CD4-positive, alpha-beta memory T cell (primary cell): ENCODE measurements at regions not wholly inside any gene's neighbourhood (a gene's known extent, or its start where the extent isn't known, plus 50 kb on each side); places are given as distances from the start of the nearest gene placed in this dataset.
A peak's percentile ranks its signal among the peaks of the same experiment; 100 is the strongest.

Experiments
- CTCF ChIA-PET: fragments of 350-600 bp; sonication (Branson Sonifier 250); formaldehyde crosslinking; loops from one replicate; lab custom pipeline; 2021; ENCODE audit warnings: inconsistent platforms; ENCODE audit not compliant: partially characterized antibody; lab: Charles Lee
- POLR2A ChIA-PET: fragments of 350-600 bp; sonication (Branson Sonifier 250); formaldehyde crosslinking; loops from one replicate; lab custom pipeline; 2021; ENCODE audit not compliant: partially characterized antibody; lab: Charles Lee
- DNase-seq, 5 donors: peaks; one replicate each; pipeline versions ENCODE4 v3.0.0 to v3.0.0-alpha.2; 2020 to 2022; ENCODE audit warnings: mixed read lengths in 1 of 5
- H3K27ac ChIP-seq: one replicate; pipeline ENCODE4 v1.7.0; 2013; ENCODE audit warnings: low read depth, low read length
- H3K27me3 ChIP-seq: 2 replicates; pipeline ENCODE4 v1.7.0; 2013; ENCODE audit warnings: mild to moderate bottlenecking, low read length, moderate library complexity; ENCODE audit not compliant: insufficient read depth
- H3K36me3 ChIP-seq: 2 replicates; pipeline ENCODE4 v1.7.0; 2013; ENCODE audit warnings: mild to moderate bottlenecking, low read length, moderate library complexity; ENCODE audit not compliant: insufficient read depth
- H3K4me1 ChIP-seq: 2 replicates; pipeline ENCODE4 v1.7.0; 2013; ENCODE audit warnings: mild to moderate bottlenecking, low read length, moderate library complexity; ENCODE audit not compliant: insufficient read depth
- H3K4me3 ChIP-seq, 2 donors: one replicate each; pipeline ENCODE4 v1.7.0; 2013; ENCODE audit warnings: low read length in 2 of 2, mild to moderate bottlenecking in 1 of 2
- H3K9me3 ChIP-seq, 2 donors: one replicate each; pipeline ENCODE4 v1.7.0; 2013; ENCODE audit warnings: low read length in 2 of 2, control low read depth in 1 of 2; ENCODE audit not compliant: control insufficient read depth in 1 of 2
- H3K27ac Mint-ChIP-seq, 7 donors: one replicate each; pipeline ENCODE4 v1.8.0; 2020 to 2021; ENCODE audit warnings: mixed read lengths in 7 of 7, mild to moderate bottlenecking in 6 of 7, inconsistent platforms in 3 of 7, moderate library complexity in 3 of 7
- H3K27me3 Mint-ChIP-seq, 2 donors: one replicate each; pipeline ENCODE4 v1.8.0; 2020 to 2021; ENCODE audit warnings: mixed read lengths in 2 of 2
- H3K36me3 Mint-ChIP-seq, 2 donors: one replicate each; pipeline ENCODE4 v1.8.0; 2020 to 2021; ENCODE audit warnings: mixed read lengths in 2 of 2, inconsistent platforms in 1 of 2, mild to moderate bottlenecking in 1 of 2
- H3K4me1 Mint-ChIP-seq, 4 donors: one replicate each; pipeline ENCODE4 v1.8.0; 2020 to 2021; ENCODE audit warnings: mixed read lengths in 4 of 4, mild to moderate bottlenecking in 1 of 4
- H3K4me3 Mint-ChIP-seq, 8 donors: one replicate each; pipeline ENCODE4 v1.8.0; 2020 to 2021; ENCODE audit warnings: mixed read lengths in 8 of 8, mild to moderate bottlenecking in 7 of 8, moderate library complexity in 6 of 8, inconsistent platforms in 3 of 8
- H3K9me3 Mint-ChIP-seq, 8 donors: one replicate each; pipeline ENCODE4 v1.8.0; 2020 to 2021; ENCODE audit warnings: mixed read lengths in 8 of 8, mild to moderate bottlenecking in 5 of 8, inconsistent platforms in 3 of 8, moderate library complexity in 1 of 8
- intact Hi-C: fragments of 100-400 bp; cut with micrococcal nuclease; formaldehyde crosslinking; loops from one replicate; pipeline ENCODE4 v1.15.1; 2023

DNA sequence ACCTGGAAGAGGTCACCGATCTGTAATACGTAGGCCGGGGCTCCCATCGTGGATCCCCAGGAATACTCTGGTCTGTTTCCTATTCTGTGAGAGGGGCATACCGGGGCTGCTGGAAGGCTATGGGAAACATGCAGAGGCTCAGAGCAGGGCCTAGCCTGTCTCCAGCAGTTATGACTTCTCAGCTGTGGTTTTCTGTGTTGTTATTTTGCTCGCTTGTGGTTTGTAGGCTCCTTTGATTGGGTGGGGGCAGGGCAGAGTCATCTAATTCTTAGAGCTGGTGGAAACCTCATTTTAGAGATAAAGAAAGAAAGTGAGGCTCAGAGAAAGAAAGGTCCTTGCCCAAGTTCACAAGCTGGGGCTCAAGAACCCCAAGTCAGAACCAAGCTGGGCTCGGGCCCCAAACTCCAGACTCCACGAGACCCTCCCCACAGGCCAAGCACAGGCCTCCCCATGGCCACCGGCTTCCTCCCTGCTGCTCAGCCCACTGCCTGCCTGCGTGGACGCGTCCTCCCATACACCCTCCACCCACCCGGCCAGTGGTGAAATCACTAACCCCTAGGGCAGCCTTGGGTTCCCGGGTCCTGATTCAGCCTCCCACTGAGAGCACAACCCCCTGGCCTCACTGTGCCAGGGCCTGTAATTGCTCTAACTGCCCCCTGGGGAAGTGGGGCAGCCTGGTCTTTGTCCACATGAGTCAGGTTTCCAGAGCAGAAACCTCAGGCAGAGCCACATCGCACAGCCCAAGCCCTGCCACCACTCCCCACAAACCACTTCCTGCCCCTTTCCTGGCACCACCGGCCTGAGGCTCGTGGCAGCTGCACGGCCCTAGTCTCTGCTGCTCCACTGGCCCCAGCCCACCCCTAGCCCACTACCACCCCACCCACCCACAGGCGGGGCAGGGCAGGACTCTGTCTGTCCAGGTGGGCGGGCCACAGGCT is 270.8 kb downstream of the UACA start:
- no peaks in the 10 kb centered on the region for H3K9me3 ChIP-seq
- Mint-ChIP-seq H3K36me3 (no peaks in the 10 kb centered on the region), H3K27me3 (no peaks in the 10 kb centered on the region), H3K9me3 (no peaks in the 10 kb centered on the region), H3K27ac (peak overlapping the region; percentile 37 to 91 (median 85)), H3K4me1 (peaks cover 59 to 92% (median 72%) of the 10 kb centered on the region in 4 donors), H3K4me3 (peak overlapping the region; percentile 60 to 85 (median 77))
- no peak overlapping the region for H3K27ac ChIP-seq
- H3K4me3 ChIP-seq, result peak overlapping the region; percentile 37 to 44
- peak; percentile 87 to 90 (median 88) for DNase-seq
- ChIA-PET CTCF (interaction anchor here (0.8 to 5.0 kb wide), 8 partner anchors 13 to 1030 kb away, joined by 3 to 36 read pairs (median 4); no protein-coding TSS in a partner anchor), POLR2A (interaction anchor here (0.9 to 5.3 kb wide), 26 partner anchors 9 to 1040 kb away, joined by 3 to 54 read pairs (median 6); partner anchors contain the start of genes RPLP1 and TLE3)
- H3K27me3 ChIP-seq, result no peaks in the 10 kb centered on the region
- peaks cover 77% of the 10 kb centered on the region for H3K4me1 ChIP-seq
- no peaks in the 10 kb centered on the region for H3K36me3 ChIP-seq
- intact Hi-C loops, result loop anchor here (1.0 to 2.0 kb wide), 9 partner anchors 12 to 1024 kb away; no protein-coding TSS in a partner anchor

DNA sequence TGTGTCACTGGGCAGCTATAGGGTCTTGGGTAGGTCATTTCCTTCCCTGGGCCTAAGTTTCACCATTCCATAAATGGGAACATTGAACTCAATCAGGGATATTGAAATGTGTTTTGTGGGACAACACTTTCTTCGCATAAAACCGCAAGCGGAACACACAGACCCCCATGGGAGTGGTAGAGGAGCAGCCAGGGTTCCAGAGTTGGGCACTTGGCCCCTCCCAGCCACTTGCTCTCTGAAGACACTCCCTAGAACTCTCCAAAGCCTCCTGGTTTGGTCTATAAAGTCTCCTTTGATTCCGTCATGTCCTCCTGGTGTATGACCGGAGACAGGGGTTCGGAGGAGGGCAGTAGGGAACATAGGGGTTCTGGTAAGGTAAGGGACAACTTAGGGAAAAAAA is 271.7 kb downstream of the UACA start:
- CTCF ChIA-PET, result interaction anchor here (0.9 to 7.5 kb wide), 8 partner anchors 13 to 1016 kb away, joined by 3 to 109 read pairs (median 8); no protein-coding TSS in a partner anchor
- Mint-ChIP-seq H3K36me3 (no peaks in the 10 kb centered on the region), H3K4me1 (peaks cover 60 to 92% (median 70%) of the 10 kb centered on the region in 4 donors), H3K9me3 (no peaks in the 10 kb centered on the region), H3K27ac (peak overlapping the region; percentile 36 to 91 (median 78)), H3K4me3 (peak overlapping the region; percentile 60 to 85 (median 77)), H3K27me3 (peaks cover 0 to 1% of the 10 kb centered on the region in 2 donors)
- intact Hi-C loops, result loop anchor here (1.0 to 2.0 kb wide), 9 partner anchors 11 to 1023 kb away; no protein-coding TSS in a partner anchor
- Histone ChIP-seq H3K4me3 (peak overlapping the region in 1 of 2 donors; percentile 44), H3K27me3 (no peaks in the 10 kb centered on the region), H3K4me1 (peaks cover 85% of the 10 kb centered on the region), H3K9me3 (no peaks in the 10 kb centered on the region), H3K27ac (no peak overlapping the region), H3K36me3 (no peaks in the 10 kb centered on the region)
- DNase-seq, result no peak
- POLR2A ChIA-PET, result interaction anchor here (0.9 to 5.3 kb wide), 20 partner anchors 11 to 1029 kb away, joined by 3 to 54 read pairs (median 8); partner anchors contain the start of gene TLE3

DNA sequence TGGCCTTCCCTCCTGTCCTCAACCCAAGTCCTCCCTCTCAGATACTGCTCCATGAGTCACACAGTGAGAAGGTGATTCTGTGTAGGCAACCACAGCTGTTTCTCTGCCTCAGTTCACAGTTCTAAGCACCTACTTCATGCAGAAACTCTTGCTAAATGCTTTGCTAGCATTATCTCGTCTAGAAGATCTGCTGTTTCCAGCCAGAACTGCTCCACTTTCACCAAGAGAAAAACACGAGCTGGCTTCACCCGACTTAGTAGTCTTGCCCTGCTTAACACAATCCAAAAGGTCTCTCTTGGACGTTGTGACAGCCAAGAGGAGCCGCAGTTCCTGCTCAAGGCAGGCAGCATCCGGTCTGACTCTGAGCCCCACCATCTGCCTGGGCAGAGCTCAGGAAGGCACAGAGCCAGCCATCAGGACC is 272.1 kb downstream of the UACA start:
- no peak overlapping the region for H3K27ac ChIP-seq

DNA sequence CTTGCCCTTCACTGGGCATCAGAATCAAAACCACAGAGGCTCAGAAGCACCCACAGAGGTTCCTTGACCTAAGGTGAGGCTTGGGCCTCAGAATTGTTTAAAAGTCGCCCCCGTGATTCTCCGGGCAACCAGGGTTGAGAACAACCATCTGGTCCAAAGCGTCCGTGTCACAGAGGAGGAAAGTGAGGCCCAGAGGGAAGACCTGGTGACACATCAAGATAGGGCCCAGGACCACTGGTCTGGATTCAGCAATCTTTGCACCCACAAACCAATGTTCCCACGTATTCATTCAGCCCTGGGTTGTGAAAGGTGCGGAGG is 272.6 kb downstream of the UACA start:
- Mint-ChIP-seq H3K27ac (peak overlapping the region in 2 of 7 donors; percentile 15 to 74), H3K9me3 (no peaks in the 10 kb centered on the region), H3K36me3 (no peaks in the 10 kb centered on the region), H3K27me3 (peaks cover 0 to 4% of the 10 kb centered on the region in 2 donors), H3K4me3 (peak overlapping the region in 4 of 8 donors; percentile 14 to 71 (median 42)), H3K4me1 (peaks cover 60 to 90% (median 72%) of the 10 kb centered on the region in 4 donors)
- H3K4me3 ChIP-seq, result no peak overlapping the region
- no peaks in the 10 kb centered on the region for H3K27me3 ChIP-seq
- ChIA-PET POLR2A (interaction anchor here (0.6 to 5.3 kb wide), 7 partner anchors 10 to 1022 kb away, joined by 3 to 54 read pairs (median 14); partner anchors contain the start of gene TLE3), CTCF (interaction anchor here (0.9 to 7.5 kb wide), 9 partner anchors 14 to 1016 kb away, joined by 3 to 109 read pairs (median 21); no protein-coding TSS in a partner anchor)
- no peaks in the 10 kb centered on the region for H3K36me3 ChIP-seq
- no peak overlapping the region for H3K27ac ChIP-seq
- no peak for DNase-seq
- no peaks in the 10 kb centered on the region for H3K9me3 ChIP-seq
- intact Hi-C loops, result no loop called here
- peaks cover 85% of the 10 kb centered on the region for H3K4me1 ChIP-seq

More for the DNA sequence above, 272.1 kb downstream of the UACA start:
- POLR2A ChIA-PET, result interaction anchor here (0.6 to 5.3 kb wide), 14 partner anchors 11 to 1029 kb away, joined by 4 to 54 read pairs (median 10); partner anchors contain the start of gene TLE3
- peak overlapping the region; percentile 60 to 85 (median 77) for H3K4me3 Mint-ChIP-seq
- intact Hi-C loops, result no loop called here
- H3K27me3 Mint-ChIP-seq, result peaks cover 0 to 3% of the 10 kb centered on the region in 2 donors
- CTCF ChIA-PET, result interaction anchor here (0.9 to 7.5 kb wide), 9 partner anchors 14 to 1016 kb away, joined by 3 to 109 read pairs (median 21); no protein-coding TSS in a partner anchor
- no peaks in the 10 kb centered on the region for H3K9me3 ChIP-seq
- H3K36me3 ChIP-seq, result no peaks in the 10 kb centered on the region
- DNase-seq, result no peak
- H3K27ac Mint-ChIP-seq, result peak overlapping the region in 5 of 7 donors; percentile 36 to 78 (median 52)
- H3K27me3 ChIP-seq, result no peaks in the 10 kb centered on the region
- peak overlapping the region in 1 of 2 donors; percentile 44 for H3K4me3 ChIP-seq
- H3K9me3 Mint-ChIP-seq, result no peaks in the 10 kb centered on the region
- H3K4me1 Mint-ChIP-seq, result peaks cover 60 to 92% (median 72%) of the 10 kb centered on the region in 4 donors
- no peaks in the 10 kb centered on the region for H3K36me3 Mint-ChIP-seq
- peaks cover 85% of the 10 kb centered on the region for H3K4me1 ChIP-seq

DNA sequence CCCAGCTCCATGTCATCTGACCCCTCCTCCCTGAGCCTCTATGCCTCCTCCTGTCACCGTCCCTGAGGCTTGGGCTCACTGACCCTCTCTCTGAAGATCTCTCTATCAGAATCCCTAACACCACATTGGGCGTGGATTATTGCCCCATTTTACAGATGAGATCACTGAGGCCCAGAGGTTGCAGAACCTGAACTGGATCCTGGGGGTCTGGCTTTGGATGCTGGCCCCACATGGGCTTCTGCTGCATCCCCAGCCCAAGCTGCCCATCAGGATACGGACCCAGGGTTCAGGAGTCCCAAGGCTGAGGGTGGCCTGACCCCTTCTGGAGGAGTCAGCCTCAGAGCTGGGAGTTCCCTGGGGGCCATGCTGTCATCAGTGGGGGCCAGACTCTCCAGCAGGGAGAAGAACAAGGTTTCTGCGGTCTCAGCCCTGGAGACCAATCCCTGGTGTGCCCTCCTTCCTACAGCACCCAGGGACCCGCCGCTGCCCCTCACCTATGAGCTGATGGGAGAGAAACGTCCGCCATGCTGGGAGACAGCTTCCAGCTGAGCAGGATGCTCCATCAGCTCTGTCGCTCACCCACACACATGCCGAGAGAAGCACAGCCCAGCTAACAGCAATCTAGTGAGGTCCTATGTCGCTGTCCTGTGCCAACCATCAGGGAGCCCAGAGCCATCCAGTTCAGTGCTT is 273.1 kb downstream of the UACA start:
- DNase-seq, result no peak
- H3K9me3 Mint-ChIP-seq, result no peaks in the 10 kb centered on the region
- Histone ChIP-seq H3K36me3 (no peaks in the 10 kb centered on the region), H3K4me1 (peaks cover 87% of the 10 kb centered on the region), H3K9me3 (no peaks in the 10 kb centered on the region), H3K4me3 (no peak overlapping the region), H3K27me3 (no peaks in the 10 kb centered on the region), H3K27ac (no peak overlapping the region)
- peaks cover 57 to 90% (median 69%) of the 10 kb centered on the region in 4 donors for H3K4me1 Mint-ChIP-seq
- intact Hi-C loops, result no loop called here
- H3K27ac Mint-ChIP-seq, result peak overlapping the region in 2 of 7 donors; percentile 74 to 76
- CTCF ChIA-PET, result interaction anchor here (1.1 to 7.5 kb wide), 12 partner anchors 9 to 1015 kb away, joined by 4 to 109 read pairs (median 18); no protein-coding TSS in a partner anchor
- H3K36me3 Mint-ChIP-seq, result no peaks in the 10 kb centered on the region
- POLR2A ChIA-PET, result interaction anchor here (0.7 to 5.3 kb wide), 8 partner anchors 14 to 1038 kb away, joined by 3 to 54 read pairs (median 10); partner anchors contain the start of genes RPLP1 and TLE3
- peaks cover 2 to 8% of the 10 kb centered on the region in 2 donors for H3K27me3 Mint-ChIP-seq
- H3K4me3 Mint-ChIP-seq, result peak overlapping the region in 4 of 8 donors; percentile 14 to 71 (median 33)
